GM23338 (cell line): ENCODE measurements at regions not wholly inside any gene's neighbourhood (a gene's known extent, or its start where the extent isn't known, plus 50 kb on each side); places are given as distances from the start of the nearest gene placed in this dataset.

Experiments
- ATAC-seq: fragments of 200-7000 bp; cut with Tn5 transposase; 3 replicates; pipeline ENCODE4 v1.9.1; 2020
- DNase-seq: peaks from one replicate; pipeline ENCODE4 v3.0.0-alpha.2; 2015; ENCODE audit warnings: low spot score
- H2AFZ ChIP-seq: fragments of 200-600 bp; sonication (generic); 2 replicates; pipeline ENCODE4 v1.8.0; 2016; ENCODE audit warnings: antibody characterized with exemption, mild to moderate bottlenecking, moderate library complexity
- H3F3A ChIP-seq: fragments of 200-600 bp; sonication (generic); replicated peaks from 2 replicates; pipeline ENCODE4 v1.8.0; 2017; ENCODE audit warnings: antibody characterized with exemption, mixed run types, low read depth
- H3K27ac ChIP-seq: fragments of 200-600 bp; sonication (generic); 2 replicates; pipeline ENCODE4 v1.6.1; 2016; ENCODE audit warnings: low read depth
- H3K27me3 ChIP-seq: fragments of 200-600 bp; sonication (generic); 2 replicates; pipeline ENCODE4 v1.8.0; 2016; ENCODE audit warnings: mild to moderate bottlenecking, mixed run types, moderate library complexity; ENCODE audit not compliant: insufficient read depth
- H3K36me3 ChIP-seq: fragments of 200-600 bp; sonication (generic); 2 replicates; pipeline ENCODE4 v1.8.0; 2016; ENCODE audit warnings: mild to moderate bottlenecking; ENCODE audit not compliant: insufficient read depth
- H3K4me1 ChIP-seq: fragments of 200-600 bp; sonication (generic); 2 replicates; pipeline ENCODE4 v1.8.0; 2016; ENCODE audit warnings: mild to moderate bottlenecking, moderate library complexity; ENCODE audit not compliant: insufficient read depth
- H3K4me2 ChIP-seq: fragments of 200-600 bp; sonication (generic); 2 replicates; pipeline ENCODE4 v1.7.1; 2017; ENCODE audit warnings: mixed run types
- H3K4me3 ChIP-seq: fragments of 200-600 bp; sonication (generic); 2 replicates; pipeline ENCODE4 v1.6.1; 2016; ENCODE audit warnings: mixed run types
- H3K79me2 ChIP-seq: fragments of 200-600 bp; sonication (generic); replicated peaks from 2 replicates; pipeline ENCODE4 v1.8.0; 2017; ENCODE audit warnings: mild to moderate bottlenecking; ENCODE audit not compliant: insufficient read depth
- H3K9me2 ChIP-seq: fragments of 200-600 bp; sonication (generic); 2 replicates; pipeline ENCODE4 v1.8.0; 2017; ENCODE audit not compliant: insufficient read depth
- H4K20me1 ChIP-seq: fragments of 200-600 bp; sonication (generic); replicated peaks from 2 replicates; pipeline ENCODE4 v1.8.0; 2017; ENCODE audit warnings: mild to moderate bottlenecking; ENCODE audit not compliant: insufficient read depth
- H3K27ac Mint-ChIP-seq: 2 replicates; pipeline ENCODE4 v1.8.0; 2020; ENCODE audit warnings: inconsistent platforms, mild to moderate bottlenecking, moderate library complexity, mixed read lengths
- H3K27me3 Mint-ChIP-seq: 3 replicates; pipeline ENCODE4 v1.8.0; 2022; ENCODE audit warnings: low read depth, mild to moderate bottlenecking, moderate library complexity, mixed read lengths, inconsistent platforms; ENCODE audit not compliant: insufficient read depth, poor library complexity
- H3K36me3 Mint-ChIP-seq: 3 replicates; pipeline ENCODE4 v1.8.0; 2021; ENCODE audit warnings: low read depth, mild to moderate bottlenecking, inconsistent platforms, moderate library complexity, mixed read lengths
- H3K4me1 Mint-ChIP-seq: 3 replicates; pipeline ENCODE4 v1.8.0; 2020; ENCODE audit warnings: mild to moderate bottlenecking, inconsistent platforms, mixed read lengths
- H3K4me3 Mint-ChIP-seq: 3 replicates; pipeline ENCODE4 v1.8.0; 2021; ENCODE audit warnings: moderate library complexity, mild to moderate bottlenecking, inconsistent platforms, mixed read lengths
- H3K9me3 Mint-ChIP-seq: 3 replicates; pipeline ENCODE4 v1.8.0; 2020; ENCODE audit warnings: moderate library complexity, mild to moderate bottlenecking, inconsistent platforms, mixed read lengths
- CTCF ChIP-seq, 2 experiments: fragments of 200-600 bp in 1 of 2; sonication (generic) in 1 of 2; conservative IDR thresholded peaks; 2 replicates each; pipeline versions ENCODE4 v1.5.1 to v1.6.1; 2016 to 2017; ENCODE audit warnings: antibody characterized with exemption in 2 of 2, low read depth in 2 of 2, mild to moderate bottlenecking in 2 of 2, moderate library complexity in 1 of 2
- EZH2phosphoT487 ChIP-seq: fragments of 200-600 bp; sonication (generic); IDR thresholded peaks from one replicate; pipeline ENCODE4 v1.8.1; 2018; ENCODE audit warnings: antibody characterized with exemption; ENCODE audit not compliant: unreplicated experiment
- JUNB ChIP-seq: IDR thresholded peaks from one replicate; pipeline ENCODE4 v1.6.1; 2016; ENCODE audit warnings: antibody characterized with exemption; ENCODE audit not compliant: unreplicated experiment
- NANOG ChIP-seq: IDR thresholded peaks from 2 replicates; pipeline ENCODE4 v1.6.1; 2016; ENCODE audit warnings: antibody characterized with exemption, borderline replicate concordance
- REST ChIP-seq: IDR thresholded peaks from one replicate; pipeline ENCODE4 v1.6.1; 2018; ENCODE audit warnings: antibody characterized with exemption; ENCODE audit not compliant: unreplicated experiment
- ZNF114 ChIP-seq: fragments of 250-450 bp; sonication (Bioruptor Pico); IDR thresholded peaks from 2 replicates; pipeline ENCODE4 v1.5.0; 2020; ENCODE audit warnings: mild to moderate bottlenecking, moderate library complexity
- ZNF462 ChIP-seq: fragments of 250-450 bp; sonication (Bioruptor Pico); IDR thresholded peaks from 2 replicates; pipeline ENCODE4 v1.5.0; 2020; ENCODE audit warnings: mild to moderate bottlenecking, moderate library complexity
- TF ChIP-seq, protein P1 (sequence below): IDR thresholded peaks from 2 replicates; pipeline ENCODE4 v1.6.1; 2016; ENCODE audit warnings: antibody characterized with exemption

DNA sequence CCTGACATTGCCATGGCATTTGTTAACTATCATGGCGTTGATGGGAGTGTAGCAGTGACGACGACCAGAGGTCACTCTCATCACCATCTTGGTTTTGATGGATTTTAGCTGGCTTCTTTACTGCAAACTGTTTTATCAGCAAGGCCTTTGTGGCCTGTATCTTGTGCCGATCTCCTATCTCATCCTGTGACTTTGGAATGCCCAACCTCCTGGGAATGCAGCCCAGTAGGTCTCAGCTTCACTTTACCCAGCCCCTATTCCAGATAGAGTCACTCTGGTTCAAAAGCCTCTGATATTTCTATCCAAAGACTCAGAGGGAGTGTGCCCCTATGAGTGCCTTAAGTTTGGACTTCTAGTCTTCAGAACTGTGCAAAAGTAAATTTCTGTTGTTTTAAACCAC is 130.1 kb downstream of the ADAMTS1 start (continued):
- TF ChIP-seq ZNF462 (no peak), EZH2phosphoT487 (no peak), NANOG (no peak), JUNB (no peak)

DNA sequence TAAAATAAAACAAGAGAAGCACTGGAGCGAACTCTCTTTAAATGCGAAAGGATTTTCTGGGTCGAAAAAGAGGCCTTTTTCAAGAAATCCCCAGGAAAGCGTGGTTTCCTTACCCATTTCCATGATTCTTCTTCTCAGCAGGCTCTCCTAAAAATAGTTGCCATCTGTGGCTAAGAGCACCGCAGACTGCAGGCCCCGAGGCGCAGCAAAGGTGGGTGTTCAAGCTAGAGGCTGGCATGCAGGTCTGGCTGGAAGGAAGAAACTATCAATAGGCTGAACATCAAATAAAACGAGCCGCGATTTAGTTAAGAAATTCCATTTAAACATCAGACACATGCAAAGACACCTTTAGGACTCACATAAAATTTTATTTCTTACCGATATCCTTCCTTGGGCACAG is 135.1 kb downstream of the ADAMTS1 start:
- no peaks in the 10 kb centered on the region for H3K36me3 Mint-ChIP-seq
- peak overlapping the region; percentile 58; the same call in 1 of the 2 replicates for H3K27ac ChIP-seq
- H3K4me2 ChIP-seq, result no peak overlapping the region
- H3K4me3 ChIP-seq, result no peak overlapping the region
- no peaks in the 10 kb centered on the region for H3K9me2 ChIP-seq
- no peaks in the 10 kb centered on the region for H3K36me3 ChIP-seq
- no peaks in the 10 kb centered on the region for H3K27me3 ChIP-seq
- H3F3A ChIP-seq, result no peaks in the 10 kb centered on the region
- H4K20me1 ChIP-seq, result no peaks in the 10 kb centered on the region
- peaks cover 13% of the 10 kb centered on the region for H3K4me1 ChIP-seq
- DNase-seq (peak; percentile 17), ATAC-seq (peak; percentile 75)
- no peak overlapping the region for H3K4me3 Mint-ChIP-seq
- H2AFZ ChIP-seq, result peak overlapping the region; percentile 47; the same call in 1 of the 2 replicates
- H3K27ac Mint-ChIP-seq, result peak overlapping the region; percentile 8; the same call in 1 of the 2 replicates
- peaks cover 17% of the 10 kb centered on the region for H3K4me1 Mint-ChIP-seq
- H3K79me2 ChIP-seq, result no peaks in the 10 kb centered on the region
- H3K9me3 Mint-ChIP-seq, result no peaks in the 10 kb centered on the region
- peaks cover 9% of the 10 kb centered on the region for H3K27me3 Mint-ChIP-seq
- TF ChIP-seq CTCF (conservative IDR thresholded peaks at IDR 0.05; ENCODE audit: low read depth in 2 of 2), result no peak
- TF ChIP-seq, protein P1, sequence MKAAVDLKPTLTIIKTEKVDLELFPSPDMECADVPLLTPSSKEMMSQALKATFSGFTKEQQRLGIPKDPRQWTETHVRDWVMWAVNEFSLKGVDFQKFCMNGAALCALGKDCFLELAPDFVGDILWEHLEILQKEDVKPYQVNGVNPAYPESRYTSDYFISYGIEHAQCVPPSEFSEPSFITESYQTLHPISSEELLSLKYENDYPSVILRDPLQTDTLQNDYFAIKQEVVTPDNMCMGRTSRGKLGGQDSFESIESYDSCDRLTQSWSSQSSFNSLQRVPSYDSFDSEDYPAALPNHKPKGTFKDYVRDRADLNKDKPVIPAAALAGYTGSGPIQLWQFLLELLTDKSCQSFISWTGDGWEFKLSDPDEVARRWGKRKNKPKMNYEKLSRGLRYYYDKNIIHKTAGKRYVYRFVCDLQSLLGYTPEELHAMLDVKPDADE, result no peak
- TF ChIP-seq NANOG, result no peak
- TF ChIP-seq ZNF114, result no peak
- no peak for TF ChIP-seq REST
